Upper lobe of left lung (tissue), 4 donors: ENCODE measurements at regions not wholly inside any gene's neighbourhood (a gene's known extent, or its start where the extent isn't known, plus 50 kb on each side); places are given as distances from the start of the nearest gene placed in this dataset.

Experiments
- POLR2AphosphoS5 ChIP-seq, 2 donors: sonication (generic); formaldehyde crosslinking; IDR thresholded peaks; one replicate each; pipeline ENCODE4 v1.5.1; 2017; ENCODE audit warnings: antibody characterized with exemption in 2 of 2
- TF ChIP-seq, protein P1 (sequence below), 6 experiments: fragments of 450-650 bp in 4 of 6; fragments of 200-600 bp in 2 of 6; sonication (generic) in 2 of 6; IDR thresholded peaks; one replicate each; pipeline ENCODE4 v1.5.1; 2016 to 2019; ENCODE audit warnings: antibody characterized with exemption in 6 of 6

DNA sequence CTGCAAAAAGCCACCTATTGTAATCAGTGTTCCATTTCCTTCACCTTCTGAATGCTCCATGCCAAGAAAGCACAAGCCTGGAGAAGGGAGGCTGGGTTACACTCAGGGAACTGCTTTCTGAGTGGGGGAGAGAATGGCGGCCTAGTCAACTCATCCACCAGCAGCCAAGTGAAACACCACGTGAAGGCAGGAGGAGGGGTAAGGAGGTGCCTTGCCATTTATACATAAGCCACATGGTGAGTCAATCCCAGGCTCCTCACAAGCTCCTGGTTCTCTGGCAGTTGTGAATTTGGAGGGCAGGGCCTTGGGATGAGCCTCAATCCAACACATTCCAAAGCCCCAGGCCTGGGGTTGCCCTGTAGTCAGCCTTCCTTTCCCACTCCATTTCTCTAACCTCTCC, 149.4 kb downstream of the CD24 start:
- TF ChIP-seq, protein P1, sequence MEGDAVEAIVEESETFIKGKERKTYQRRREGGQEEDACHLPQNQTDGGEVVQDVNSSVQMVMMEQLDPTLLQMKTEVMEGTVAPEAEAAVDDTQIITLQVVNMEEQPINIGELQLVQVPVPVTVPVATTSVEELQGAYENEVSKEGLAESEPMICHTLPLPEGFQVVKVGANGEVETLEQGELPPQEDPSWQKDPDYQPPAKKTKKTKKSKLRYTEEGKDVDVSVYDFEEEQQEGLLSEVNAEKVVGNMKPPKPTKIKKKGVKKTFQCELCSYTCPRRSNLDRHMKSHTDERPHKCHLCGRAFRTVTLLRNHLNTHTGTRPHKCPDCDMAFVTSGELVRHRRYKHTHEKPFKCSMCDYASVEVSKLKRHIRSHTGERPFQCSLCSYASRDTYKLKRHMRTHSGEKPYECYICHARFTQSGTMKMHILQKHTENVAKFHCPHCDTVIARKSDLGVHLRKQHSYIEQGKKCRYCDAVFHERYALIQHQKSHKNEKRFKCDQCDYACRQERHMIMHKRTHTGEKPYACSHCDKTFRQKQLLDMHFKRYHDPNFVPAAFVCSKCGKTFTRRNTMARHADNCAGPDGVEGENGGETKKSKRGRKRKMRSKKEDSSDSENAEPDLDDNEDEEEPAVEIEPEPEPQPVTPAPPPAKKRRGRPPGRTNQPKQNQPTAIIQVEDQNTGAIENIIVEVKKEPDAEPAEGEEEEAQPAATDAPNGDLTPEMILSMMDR (IDR thresholded peaks at IDR 0.05) = no peak
- TF ChIP-seq POLR2AphosphoS5 (IDR thresholded peaks at IDR 0.05) = no peak
